ENCODE measurements at regions not wholly inside any gene's neighbourhood (a gene's known extent, or its start where the extent isn't known, plus 50 kb on each side); places are given as distances from the start of the nearest gene placed in this dataset.
"Not testable (repeated sequence)": the region's sequence is repeated elsewhere in the genome, so short reads cannot be mapped to it uniquely, and the experiment has no call there.

DNA sequence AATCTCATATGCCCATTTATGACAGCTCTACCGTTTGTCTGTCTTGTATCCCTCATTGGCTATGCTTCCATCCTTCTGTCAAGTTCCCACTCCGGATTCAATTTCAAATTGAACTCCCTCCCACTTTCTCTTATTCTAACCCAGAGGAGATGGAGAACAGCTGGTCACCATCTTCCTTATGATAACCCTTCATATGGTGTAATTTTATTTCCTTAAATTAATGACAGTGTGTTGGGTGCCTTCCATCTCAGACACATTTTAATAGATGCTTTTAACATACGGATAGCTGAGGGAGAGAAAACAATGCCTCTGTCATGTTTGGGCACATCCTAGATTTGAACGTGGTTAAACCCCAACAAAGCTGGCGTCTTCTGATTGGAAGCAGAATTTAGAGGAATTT, 103.0 kb upstream of the PLXNA2 start:
- H3K4me3 ChIP-seq (ENCODE audit: low read depth, low read length): no peak overlapping the region
- no peak for DNase-seq (ENCODE audit: low read depth)
- TF ChIP-seq, protein P1, sequence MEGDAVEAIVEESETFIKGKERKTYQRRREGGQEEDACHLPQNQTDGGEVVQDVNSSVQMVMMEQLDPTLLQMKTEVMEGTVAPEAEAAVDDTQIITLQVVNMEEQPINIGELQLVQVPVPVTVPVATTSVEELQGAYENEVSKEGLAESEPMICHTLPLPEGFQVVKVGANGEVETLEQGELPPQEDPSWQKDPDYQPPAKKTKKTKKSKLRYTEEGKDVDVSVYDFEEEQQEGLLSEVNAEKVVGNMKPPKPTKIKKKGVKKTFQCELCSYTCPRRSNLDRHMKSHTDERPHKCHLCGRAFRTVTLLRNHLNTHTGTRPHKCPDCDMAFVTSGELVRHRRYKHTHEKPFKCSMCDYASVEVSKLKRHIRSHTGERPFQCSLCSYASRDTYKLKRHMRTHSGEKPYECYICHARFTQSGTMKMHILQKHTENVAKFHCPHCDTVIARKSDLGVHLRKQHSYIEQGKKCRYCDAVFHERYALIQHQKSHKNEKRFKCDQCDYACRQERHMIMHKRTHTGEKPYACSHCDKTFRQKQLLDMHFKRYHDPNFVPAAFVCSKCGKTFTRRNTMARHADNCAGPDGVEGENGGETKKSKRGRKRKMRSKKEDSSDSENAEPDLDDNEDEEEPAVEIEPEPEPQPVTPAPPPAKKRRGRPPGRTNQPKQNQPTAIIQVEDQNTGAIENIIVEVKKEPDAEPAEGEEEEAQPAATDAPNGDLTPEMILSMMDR (conservative IDR thresholded peaks at IDR 0.05; ENCODE audit: low read depth, low read length): no peak

DNA sequence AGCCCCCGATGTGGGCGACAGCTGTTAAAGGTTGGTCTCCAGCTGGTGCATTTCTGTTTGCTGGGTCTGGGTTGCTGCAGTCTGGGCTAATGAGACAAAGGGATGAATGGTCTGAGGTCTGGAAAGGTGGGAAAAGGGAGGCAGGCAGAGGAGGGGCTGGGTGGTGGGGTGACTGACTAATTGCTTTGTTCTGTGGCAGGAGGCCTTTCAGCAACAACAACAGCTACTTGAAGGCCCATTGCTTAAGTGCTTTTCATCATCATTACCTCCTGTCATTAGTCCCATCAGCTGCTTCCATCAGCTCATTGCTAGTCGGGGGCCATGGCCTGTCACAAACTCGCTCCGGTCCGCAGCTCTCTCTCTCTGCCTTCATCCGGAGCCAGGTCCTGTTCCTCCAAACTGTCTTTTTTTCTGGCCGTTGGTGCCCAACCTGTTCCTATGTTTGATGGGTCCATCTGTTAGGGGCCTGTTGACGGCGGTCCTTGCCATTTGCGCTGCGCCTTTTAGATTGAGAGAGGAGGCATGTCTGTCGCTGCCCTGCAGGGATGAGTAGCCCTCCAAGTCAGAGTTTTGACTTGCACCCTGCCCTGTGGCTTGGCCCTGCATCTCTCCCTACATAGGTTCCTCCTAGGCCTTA, 105.6 kb upstream of the PLXNA2 start:
- H3K4me3 ChIP-seq (ENCODE audit: low read depth, low read length): no peak overlapping the region
- TF ChIP-seq, protein P1 (conservative IDR thresholded peaks at IDR 0.05; ENCODE audit: low read depth, low read length): no peak

DNA sequence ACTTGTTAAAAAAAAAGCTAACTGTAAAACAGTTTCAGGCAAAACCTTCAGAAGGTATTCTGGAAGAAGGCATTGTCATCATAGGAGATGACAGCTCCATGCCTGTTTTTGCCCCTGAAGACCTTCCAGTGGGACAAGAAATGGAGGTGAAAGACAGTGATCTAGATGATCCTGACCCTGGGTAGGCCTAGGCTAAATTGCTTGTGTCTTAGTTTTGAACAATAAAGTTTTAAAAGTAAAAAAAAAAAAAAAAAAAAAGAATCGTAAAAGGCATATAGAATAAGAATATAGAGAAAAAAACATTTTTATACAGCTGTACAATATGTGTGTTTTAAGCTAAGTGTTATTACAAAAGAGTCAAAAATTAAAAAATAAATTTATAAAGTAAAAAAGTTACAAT, 106.6 kb upstream of the PLXNA2 start:
- no peak overlapping the region for H3K4me3 ChIP-seq (ENCODE audit: low read depth, low read length)

More for the DNA sequence above, 105.6 kb upstream of the PLXNA2 start:
- no peak for DNase-seq (ENCODE audit: low read depth)

DNA sequence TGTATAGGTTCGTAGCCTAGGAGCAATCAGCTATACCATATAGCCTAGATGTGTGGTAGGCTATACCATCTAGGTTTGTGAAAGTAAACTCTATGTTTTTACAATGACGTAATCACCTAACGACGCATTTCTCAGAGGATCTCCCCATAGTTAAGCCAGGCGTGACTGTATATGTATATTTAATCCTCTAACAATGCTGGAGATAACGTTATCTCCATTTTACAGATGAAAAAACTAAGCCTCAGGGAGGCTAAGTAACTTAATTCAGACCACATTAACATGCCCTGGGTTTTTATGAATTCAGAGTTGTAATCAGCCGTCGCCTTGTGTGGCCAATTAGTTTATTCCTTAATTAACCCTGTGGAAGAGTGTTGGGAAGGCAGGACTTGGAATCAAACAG, 107.7 kb upstream of the PLXNA2 start:
- DNase-seq (ENCODE audit: low read depth): no peak
- H3K4me3 ChIP-seq (ENCODE audit: low read depth, low read length): no peak overlapping the region
- TF ChIP-seq, protein P1 (conservative IDR thresholded peaks at IDR 0.05; ENCODE audit: low read depth, low read length): no peak

More for the DNA sequence above, 106.6 kb upstream of the PLXNA2 start:
- no peak for DNase-seq (ENCODE audit: low read depth)
- TF ChIP-seq, protein P1 (conservative IDR thresholded peaks at IDR 0.05; ENCODE audit: low read depth, low read length): no peak

DNA sequence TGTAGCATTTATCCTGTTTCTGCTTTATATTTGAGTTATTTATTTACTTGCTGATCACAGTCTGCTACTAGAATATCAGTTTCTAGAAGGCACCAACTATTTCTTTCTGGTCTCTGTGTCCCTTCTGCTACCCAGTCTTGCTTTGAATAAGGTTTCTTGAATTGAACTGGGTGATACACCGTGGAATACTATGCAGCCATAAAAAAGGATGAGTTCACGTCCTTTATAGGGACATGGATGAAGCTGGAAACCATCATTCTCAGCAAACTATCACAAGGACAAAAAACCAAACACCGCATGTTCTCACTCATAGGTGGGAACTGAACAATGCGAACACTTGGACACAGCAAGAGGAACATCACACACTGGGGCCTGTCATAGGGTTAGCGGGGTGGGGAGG, 109.6 kb upstream of the PLXNA2 start:
- not testable (repeated sequence) for H3K4me3 ChIP-seq (ENCODE audit: low read depth, low read length); DNase-seq (ENCODE audit: low read depth)

DNA sequence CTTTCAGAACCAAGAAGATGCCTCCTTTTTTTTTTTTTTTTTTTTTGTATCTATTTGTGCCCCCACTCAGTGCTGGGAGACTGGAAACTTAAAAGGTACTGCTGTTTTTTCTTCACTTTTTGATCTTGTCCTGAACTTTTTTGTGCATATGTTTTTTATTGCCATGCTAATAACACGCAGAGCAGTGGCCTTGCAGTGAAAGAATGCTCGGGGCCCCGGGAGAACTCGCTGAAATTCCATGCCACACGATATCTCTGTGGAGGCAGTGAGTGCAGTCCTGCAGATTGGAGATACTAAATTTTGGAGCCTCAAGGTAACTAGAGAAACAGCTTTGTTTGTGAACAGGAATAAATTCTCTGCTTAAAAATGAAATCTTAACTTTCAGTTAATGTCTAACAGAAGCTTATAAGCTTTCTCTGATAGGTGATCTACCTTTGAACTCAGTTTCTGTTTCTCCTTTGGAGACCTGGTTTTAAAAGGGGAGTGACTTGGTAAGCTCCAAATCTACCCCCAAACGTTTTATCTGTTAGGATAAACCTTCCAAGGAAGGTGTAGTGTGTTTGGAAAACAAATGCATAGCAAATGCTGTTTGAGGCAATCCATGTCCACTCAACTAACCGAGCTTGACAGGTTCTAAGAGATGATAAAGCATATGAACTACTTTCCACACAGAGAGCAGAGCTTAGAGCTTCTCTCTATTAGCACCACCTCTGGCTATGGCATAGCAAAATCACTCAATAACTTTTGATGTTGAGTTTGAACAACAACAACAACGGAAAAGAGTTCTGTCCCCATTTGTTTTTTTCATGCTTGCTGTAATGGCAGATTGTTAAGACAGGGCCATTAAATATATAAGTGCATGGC, 113.7 kb upstream of the PLXNA2 start:
- no peak for DNase-seq (ENCODE audit: low read depth)
- TF ChIP-seq, protein P1 (conservative IDR thresholded peaks at IDR 0.05; ENCODE audit: low read depth, low read length): no peak
- no peak overlapping the region for H3K4me3 ChIP-seq (ENCODE audit: low read depth, low read length)

DNA sequence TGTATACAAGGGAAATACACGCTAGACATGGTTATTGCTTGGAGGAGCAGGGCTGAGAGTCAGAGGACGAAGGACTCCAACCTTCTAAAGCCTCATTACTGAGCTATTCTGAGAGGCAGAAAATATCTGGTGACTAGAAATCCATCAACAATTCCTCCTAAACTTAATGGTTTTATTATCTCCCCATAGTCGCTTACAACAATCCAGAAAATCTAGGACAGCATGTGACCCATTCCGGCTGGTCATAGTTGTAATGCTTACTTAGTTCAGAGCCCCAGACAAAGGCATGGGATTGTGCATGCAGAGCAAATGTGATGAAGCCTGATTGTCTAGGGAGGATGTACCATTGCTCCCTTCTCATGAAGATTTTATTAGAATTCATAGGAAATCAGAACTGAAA, 114.5 kb upstream of the PLXNA2 start:
- H3K4me3 ChIP-seq (ENCODE audit: low read depth, low read length): no peak overlapping the region
- no peak for DNase-seq (ENCODE audit: low read depth)
- TF ChIP-seq, protein P1 (conservative IDR thresholded peaks at IDR 0.05; ENCODE audit: low read depth, low read length): no peak
